Vagina (tissue), 2 donors: ENCODE measurements at regions not wholly inside any gene's neighbourhood (a gene's known extent, or its start where the extent isn't known, plus 50 kb on each side); places are given as distances from the start of the nearest gene placed in this dataset.

Experiments used
- POLR2A ChIP-seq, 2 donors: fragments of 450-650 bp; IDR thresholded peaks; one replicate each; pipeline ENCODE4 v1.6.1; 2017; ENCODE audit warnings: antibody characterized with exemption in 2 of 2, mild to moderate bottlenecking in 2 of 2, moderate library complexity in 2 of 2
- TF ChIP-seq, protein P1 (sequence below), 3 experiments: fragments of 450-650 bp in 2 of 3; fragments of 200-600 bp in 1 of 3; sonication (generic) in 1 of 3; IDR thresholded peaks; one replicate each; pipeline ENCODE4 v1.5.1; 2017 to 2019; ENCODE audit warnings: antibody characterized with exemption in 3 of 3, mild to moderate bottlenecking in 2 of 3, moderate library complexity in 2 of 3

DNA sequence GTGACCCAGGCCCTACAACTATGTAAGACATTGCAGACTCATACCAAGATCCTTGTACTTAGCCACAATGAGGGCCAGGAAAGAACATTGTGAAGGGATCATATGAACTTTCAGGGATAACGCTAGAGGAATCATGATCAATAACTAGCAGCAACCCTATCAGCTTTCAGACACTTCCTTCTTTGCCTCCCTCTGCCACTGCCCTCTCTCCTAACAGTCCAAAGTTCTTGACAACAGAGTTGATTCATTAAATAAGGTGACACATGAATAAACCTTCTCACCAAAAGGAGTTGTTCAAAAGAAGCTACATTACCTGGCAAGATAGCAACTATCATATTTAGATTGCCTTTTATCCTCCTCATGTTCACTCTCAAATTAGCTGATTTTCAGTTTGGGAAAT is 272.2 kb upstream of the DACH1 start:
- TF ChIP-seq, protein P1, sequence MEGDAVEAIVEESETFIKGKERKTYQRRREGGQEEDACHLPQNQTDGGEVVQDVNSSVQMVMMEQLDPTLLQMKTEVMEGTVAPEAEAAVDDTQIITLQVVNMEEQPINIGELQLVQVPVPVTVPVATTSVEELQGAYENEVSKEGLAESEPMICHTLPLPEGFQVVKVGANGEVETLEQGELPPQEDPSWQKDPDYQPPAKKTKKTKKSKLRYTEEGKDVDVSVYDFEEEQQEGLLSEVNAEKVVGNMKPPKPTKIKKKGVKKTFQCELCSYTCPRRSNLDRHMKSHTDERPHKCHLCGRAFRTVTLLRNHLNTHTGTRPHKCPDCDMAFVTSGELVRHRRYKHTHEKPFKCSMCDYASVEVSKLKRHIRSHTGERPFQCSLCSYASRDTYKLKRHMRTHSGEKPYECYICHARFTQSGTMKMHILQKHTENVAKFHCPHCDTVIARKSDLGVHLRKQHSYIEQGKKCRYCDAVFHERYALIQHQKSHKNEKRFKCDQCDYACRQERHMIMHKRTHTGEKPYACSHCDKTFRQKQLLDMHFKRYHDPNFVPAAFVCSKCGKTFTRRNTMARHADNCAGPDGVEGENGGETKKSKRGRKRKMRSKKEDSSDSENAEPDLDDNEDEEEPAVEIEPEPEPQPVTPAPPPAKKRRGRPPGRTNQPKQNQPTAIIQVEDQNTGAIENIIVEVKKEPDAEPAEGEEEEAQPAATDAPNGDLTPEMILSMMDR (IDR thresholded peaks at IDR 0.05): no peak
- TF ChIP-seq POLR2A (IDR thresholded peaks at IDR 0.05): no peak
